ENCODE measurements at regions not wholly inside any gene's neighbourhood (a gene's known extent, or its start where the extent isn't known, plus 50 kb on each side); places are given as distances from the start of the nearest gene placed in this dataset.

DNA sequence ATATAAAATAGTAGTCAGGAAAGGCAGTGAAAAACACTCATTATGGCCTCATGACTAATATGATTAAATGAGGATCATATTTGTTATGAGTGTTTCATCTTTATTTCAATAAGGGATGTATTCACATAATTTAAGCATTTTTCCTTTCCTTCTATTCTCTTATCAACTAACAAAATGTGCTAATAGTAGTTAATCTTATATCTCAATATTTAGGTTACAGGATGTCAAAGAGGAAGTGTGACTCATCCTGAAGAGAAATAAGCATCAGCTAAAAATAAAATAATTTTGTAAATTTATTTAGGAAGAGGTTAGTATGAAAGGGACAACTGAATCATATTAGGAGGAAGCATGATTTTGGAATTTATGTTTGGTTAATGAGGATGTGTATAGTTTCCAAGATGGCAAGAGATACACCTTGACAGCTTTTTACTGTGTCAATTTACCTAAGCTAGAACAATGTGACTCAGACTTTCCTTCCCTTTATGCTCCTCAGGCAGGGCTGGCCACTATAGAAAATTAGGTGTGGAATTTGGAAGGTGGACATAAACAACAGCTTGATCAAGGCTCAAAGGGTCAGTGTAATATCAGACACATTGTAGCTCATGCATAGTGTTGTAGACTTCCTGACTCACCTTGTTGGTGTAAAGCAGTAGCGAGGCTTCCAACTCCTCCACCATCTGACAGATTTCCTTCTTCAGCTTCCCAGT, 172.7 kb downstream of the SLITRK1 start:
- TF ChIP-seq RAD21 (IDR thresholded peaks at IDR 0.05; ENCODE audit: low read length) (no peak), POLR2A (IDR thresholded peaks at IDR 0.05; ENCODE audit: low read depth, low read length) (no peak), MXI1 (IDR thresholded peaks at IDR 0.05; ENCODE audit: borderline replicate concordance, low read depth, low read length) (no peak), SMC3 (IDR thresholded peaks at IDR 0.05; ENCODE audit: low read depth, low read length) (no peak), RCOR1 (IDR thresholded peaks at IDR 0.05; ENCODE audit: insufficient replicate concordance, low read length) (no peak), MAZ (IDR thresholded peaks at IDR 0.05; ENCODE audit: borderline replicate concordance, low read depth, low read length) (no peak)
- TF ChIP-seq, protein P1, sequence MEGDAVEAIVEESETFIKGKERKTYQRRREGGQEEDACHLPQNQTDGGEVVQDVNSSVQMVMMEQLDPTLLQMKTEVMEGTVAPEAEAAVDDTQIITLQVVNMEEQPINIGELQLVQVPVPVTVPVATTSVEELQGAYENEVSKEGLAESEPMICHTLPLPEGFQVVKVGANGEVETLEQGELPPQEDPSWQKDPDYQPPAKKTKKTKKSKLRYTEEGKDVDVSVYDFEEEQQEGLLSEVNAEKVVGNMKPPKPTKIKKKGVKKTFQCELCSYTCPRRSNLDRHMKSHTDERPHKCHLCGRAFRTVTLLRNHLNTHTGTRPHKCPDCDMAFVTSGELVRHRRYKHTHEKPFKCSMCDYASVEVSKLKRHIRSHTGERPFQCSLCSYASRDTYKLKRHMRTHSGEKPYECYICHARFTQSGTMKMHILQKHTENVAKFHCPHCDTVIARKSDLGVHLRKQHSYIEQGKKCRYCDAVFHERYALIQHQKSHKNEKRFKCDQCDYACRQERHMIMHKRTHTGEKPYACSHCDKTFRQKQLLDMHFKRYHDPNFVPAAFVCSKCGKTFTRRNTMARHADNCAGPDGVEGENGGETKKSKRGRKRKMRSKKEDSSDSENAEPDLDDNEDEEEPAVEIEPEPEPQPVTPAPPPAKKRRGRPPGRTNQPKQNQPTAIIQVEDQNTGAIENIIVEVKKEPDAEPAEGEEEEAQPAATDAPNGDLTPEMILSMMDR (conservative IDR thresholded peaks at IDR 0.05; ENCODE audit: low read depth, low read length), result no peak
- TF ChIP-seq, protein P2, sequence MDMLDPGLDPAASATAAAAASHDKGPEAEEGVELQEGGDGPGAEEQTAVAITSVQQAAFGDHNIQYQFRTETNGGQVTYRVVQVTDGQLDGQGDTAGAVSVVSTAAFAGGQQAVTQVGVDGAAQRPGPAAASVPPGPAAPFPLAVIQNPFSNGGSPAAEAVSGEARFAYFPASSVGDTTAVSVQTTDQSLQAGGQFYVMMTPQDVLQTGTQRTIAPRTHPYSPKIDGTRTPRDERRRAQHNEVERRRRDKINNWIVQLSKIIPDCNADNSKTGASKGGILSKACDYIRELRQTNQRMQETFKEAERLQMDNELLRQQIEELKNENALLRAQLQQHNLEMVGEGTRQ (IDR thresholded peaks at IDR 0.05; ENCODE audit: low read depth, low read length), result no peak

All from IMR-90 (cell line).